ENCODE measurements at regions not wholly inside any gene's neighbourhood (a gene's known extent, or its start where the extent isn't known, plus 50 kb on each side); places are given as distances from the start of the nearest gene placed in this dataset.

DNA sequence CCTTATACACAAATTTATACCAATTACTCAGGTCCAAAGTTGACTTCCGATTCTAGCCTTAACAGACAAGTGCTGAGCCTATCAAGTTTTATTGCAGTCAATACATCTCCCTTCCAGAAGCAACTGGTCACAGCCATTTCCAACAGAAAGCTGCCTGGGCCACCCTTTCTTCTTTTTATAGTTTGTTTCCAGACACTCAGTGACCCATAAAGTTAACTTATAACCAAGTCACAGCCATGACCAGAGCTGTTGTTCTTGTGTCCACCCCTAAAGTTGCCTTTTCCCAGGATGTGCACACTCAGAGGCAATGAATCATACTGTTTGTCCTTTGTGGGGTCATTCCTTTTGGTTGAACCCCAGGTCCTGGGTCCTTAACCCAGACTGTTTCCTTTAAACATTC is 89.9 kb downstream of the CD83 start:
- Mint-ChIP-seq H3K27ac (no peak overlapping the region), H3K4me1 (peaks cover 4 to 20% (median 11%) of the 10 kb centered on the region in 4 donors), H3K9me3 (no peaks in the 10 kb centered on the region), H3K4me3 (no peak overlapping the region), H3K27me3 (no peaks in the 10 kb centered on the region), H3K36me3 (no peaks in the 10 kb centered on the region)
- no peak for DNase-seq
- ATAC-seq, result no peak
- POLR2A ChIA-PET, result no interaction called here

DNA sequence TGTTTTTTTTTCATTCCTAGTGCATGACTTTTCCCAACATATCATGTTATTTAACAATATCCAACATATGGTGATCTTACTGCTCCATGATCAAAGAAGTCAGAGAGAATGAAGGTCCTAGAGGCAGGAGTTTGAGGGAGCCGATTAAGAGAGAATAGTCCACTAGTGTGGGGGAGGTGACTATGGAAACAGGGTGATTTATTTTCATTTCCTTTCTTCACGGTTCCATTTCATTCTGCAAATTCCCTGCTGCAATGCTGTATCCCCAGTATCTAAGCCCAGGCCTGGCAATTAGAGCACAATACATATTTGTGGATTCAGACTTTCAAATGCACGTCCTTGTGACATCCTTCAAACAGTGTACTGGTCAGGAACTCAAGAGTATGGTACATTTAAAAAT is 91.4 kb downstream of the CD83 start:
- Mint-ChIP-seq H3K27me3 (no peaks in the 10 kb centered on the region), H3K4me1 (peaks cover 4 to 23% (median 11%) of the 10 kb centered on the region in 4 donors), H3K27ac (no peak overlapping the region), H3K4me3 (no peak overlapping the region), H3K9me3 (no peaks in the 10 kb centered on the region), H3K36me3 (no peaks in the 10 kb centered on the region)
- POLR2A ChIA-PET, result no interaction called here
- DNase-seq, result no peak
- ATAC-seq, result no peak

- POLR2A ChIA-PET, result no interaction called here
- H3K27ac Mint-ChIP-seq, result peak overlapping the region in 6 of 10 donors; percentile 18 to 73 (median 54)
- H3K4me3 Mint-ChIP-seq, result peak overlapping the region; percentile 38 to 83 (median 78)
- H3K36me3 Mint-ChIP-seq, result no peaks in the 10 kb centered on the region
- no peaks in the 10 kb centered on the region for H3K27me3 Mint-ChIP-seq
- no peak for ATAC-seq
- DNase-seq, result no peak
- H3K9me3 Mint-ChIP-seq, result no peaks in the 10 kb centered on the region
- H3K4me1 Mint-ChIP-seq, result peaks cover 4 to 23% (median 11%) of the 10 kb centered on the region in 4 donors
Measured at GRCh38 chr6:14210077-14210476, 92.5 kb downstream of the CD83 start.

- H3K4me3 Mint-ChIP-seq, result peak overlapping the region; percentile 77 to 90 (median 86)
- POLR2A ChIA-PET, result interaction anchor here (0.6 to 0.9 kb wide), 4 partner anchors 355 to 1218 kb away, joined by 3 to 4 read pairs (median 3); partner anchors contain the start of gene JARID2
- H3K4me1 Mint-ChIP-seq, result peaks cover 4 to 23% (median 11%) of the 10 kb centered on the region in 4 donors
- ATAC-seq, result peak; percentile 87
- peak; percentile 72 to 91 (median 86) for DNase-seq
- H3K36me3 Mint-ChIP-seq, result no peaks in the 10 kb centered on the region
- H3K9me3 Mint-ChIP-seq, result no peaks in the 10 kb centered on the region
- peak overlapping the region; percentile 67 to 90 (median 75) for H3K27ac Mint-ChIP-seq
- H3K27me3 Mint-ChIP-seq, result no peaks in the 10 kb centered on the region
Measured at GRCh38 chr6:14210663-14211561, 93.3 kb downstream of the CD83 start.

DNA sequence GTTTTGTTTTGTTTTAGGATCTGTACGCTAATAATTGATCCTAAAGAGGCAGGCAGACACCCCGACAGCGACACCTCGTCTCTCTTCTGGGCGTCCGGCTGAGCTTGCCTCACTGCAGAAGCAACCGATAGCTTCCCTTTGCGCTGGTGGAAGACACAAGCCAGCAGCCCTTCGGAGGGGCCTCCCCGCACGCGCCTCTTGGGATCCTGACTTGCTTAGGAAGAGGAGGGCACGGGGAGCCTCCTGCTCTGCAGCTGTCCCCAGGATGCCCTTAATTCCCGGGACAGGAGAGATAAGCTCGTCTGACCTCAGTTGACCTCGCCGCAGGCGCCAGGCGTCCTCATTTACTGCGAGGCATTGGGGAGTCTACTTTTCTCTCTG is 94.0 kb downstream of the CD83 start:
- POLR2A ChIA-PET, result interaction anchor here (0.6 to 1.1 kb wide), 4 partner anchors 66 to 1055 kb away, joined by 3 read pairs; no protein-coding TSS in a partner anchor

DNA sequence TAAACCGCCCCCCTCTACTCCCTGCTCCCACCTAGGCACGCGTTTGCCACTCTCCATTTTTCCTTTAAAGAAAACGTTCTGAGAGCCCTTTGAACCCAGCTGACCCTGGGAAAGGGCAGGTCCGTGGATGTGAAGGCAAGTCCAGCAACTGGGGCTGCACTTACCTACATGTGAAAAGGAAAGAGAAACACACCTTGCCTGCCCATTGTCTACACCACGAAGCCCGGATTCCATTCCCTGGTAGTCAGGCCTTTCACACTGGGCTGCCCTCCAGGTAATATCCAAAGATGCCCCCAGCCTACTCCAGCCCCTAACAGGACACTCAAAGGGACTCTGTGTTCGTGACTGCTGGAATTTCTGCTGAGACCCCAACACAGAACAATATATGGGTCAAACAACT is 94.4 kb downstream of the CD83 start:
- Mint-ChIP-seq H3K9me3 (no peaks in the 10 kb centered on the region), H3K4me1 (peaks cover 4 to 23% (median 11%) of the 10 kb centered on the region in 4 donors), H3K36me3 (no peaks in the 10 kb centered on the region), H3K27ac (peak overlapping the region in 9 of 10 donors; percentile 19 to 90 (median 73)), H3K4me3 (peak overlapping the region; percentile 77 to 90 (median 86)), H3K27me3 (no peaks in the 10 kb centered on the region)
- DNase-seq (no peak), ATAC-seq (no peak)
- POLR2A ChIA-PET, result interaction anchor here (0.6 to 1.1 kb wide), 3 partner anchors 65 to 1054 kb away, joined by 3 read pairs; no protein-coding TSS in a partner anchor

More for the DNA sequence above, 94.0 kb downstream of the CD83 start:
- no peaks in the 10 kb centered on the region for H3K36me3 Mint-ChIP-seq
- no peaks in the 10 kb centered on the region for H3K9me3 Mint-ChIP-seq
- H3K27ac Mint-ChIP-seq, result peak overlapping the region; percentile 43 to 90 (median 75)
- DNase-seq (peak in 4 of 10 donors; percentile 2 to 18 (median 14)), ATAC-seq (peak; percentile 28 to 31)
- H3K4me3 Mint-ChIP-seq, result peak overlapping the region; percentile 77 to 90 (median 86)
- H3K4me1 Mint-ChIP-seq, result peaks cover 4 to 23% (median 11%) of the 10 kb centered on the region in 4 donors
- no peaks in the 10 kb centered on the region for H3K27me3 Mint-ChIP-seq

- POLR2A ChIA-PET, result interaction anchor here (1.1 kb wide), 1 partner anchor 1054 kb away, joined by 3 read pairs; no protein-coding TSS in a partner anchor
- Mint-ChIP-seq H3K36me3 (no peaks in the 10 kb centered on the region), H3K4me1 (peaks cover 4 to 23% (median 11%) of the 10 kb centered on the region in 4 donors), H3K9me3 (no peaks in the 10 kb centered on the region), H3K27ac (no peak overlapping the region), H3K27me3 (no peaks in the 10 kb centered on the region), H3K4me3 (peak overlapping the region in 4 of 10 donors; percentile 7 to 87 (median 86))
- ATAC-seq, result no peak
- DNase-seq, result no peak
Measured at GRCh38 chr6:14212632-14213031, 95.1 kb downstream of the CD83 start.

GRCh38 chr6:14216946-14217684 is 99.5 kb downstream of the CD83 start:
- H3K36me3 Mint-ChIP-seq, result no peaks in the 10 kb centered on the region
- no peak for DNase-seq
- H3K27me3 Mint-ChIP-seq, result peaks cover 0 to 6% (median under 1%) of the 10 kb centered on the region in 5 donors
- no peaks in the 10 kb centered on the region for H3K9me3 Mint-ChIP-seq
- H3K4me1 Mint-ChIP-seq, result peaks cover 1 to 18% (median 2%) of the 10 kb centered on the region in 4 donors
- H3K4me3 Mint-ChIP-seq, result no peak overlapping the region
- no peak overlapping the region for H3K27ac Mint-ChIP-seq
- no peak for ATAC-seq
- POLR2A ChIA-PET, result interaction anchor here (1.2 kb wide), 1 partner anchor 20 kb away, joined by 3 read pairs; no protein-coding TSS in a partner anchor

- DNase-seq, result no peak
- peaks cover 0 to 12% (median 2%) of the 10 kb centered on the region in 4 donors for H3K4me1 Mint-ChIP-seq
- H3K27me3 Mint-ChIP-seq, result peaks cover 0 to 7% (median 2%) of the 10 kb centered on the region in 5 donors
- H3K4me3 Mint-ChIP-seq, result no peak overlapping the region
- no peaks in the 10 kb centered on the region for H3K9me3 Mint-ChIP-seq
- ATAC-seq, result no peak
- no peaks in the 10 kb centered on the region for H3K36me3 Mint-ChIP-seq
- POLR2A ChIA-PET, result no interaction called here
- no peak overlapping the region for H3K27ac Mint-ChIP-seq
Measured at GRCh38 chr6:14217728-14218518, 100.4 kb downstream of the CD83 start.

DNA sequence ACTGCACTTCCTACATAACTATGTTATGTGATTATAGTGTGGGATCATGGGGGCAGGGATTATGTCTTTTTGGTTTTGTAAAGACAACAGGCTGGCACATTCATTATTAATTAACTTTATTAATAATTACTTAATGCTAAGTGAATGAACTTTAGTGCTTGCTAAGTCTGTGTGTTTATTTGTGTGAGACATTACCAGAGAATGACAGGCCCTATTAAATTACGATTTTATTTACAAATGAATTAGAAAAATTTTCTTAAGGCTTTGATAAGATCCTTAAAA is 100.9 kb downstream of the CD83 start:
- ATAC-seq, result no peak
- POLR2A ChIA-PET, result no interaction called here
- Mint-ChIP-seq H3K4me3 (no peak overlapping the region), H3K27me3 (peaks cover 0 to 7% (median 2%) of the 10 kb centered on the region in 5 donors), H3K27ac (no peak overlapping the region), H3K36me3 (no peaks in the 10 kb centered on the region), H3K4me1 (peaks cover 0 to 12% (median 2%) of the 10 kb centered on the region in 4 donors), H3K9me3 (no peaks in the 10 kb centered on the region)
- DNase-seq, result no peak

DNA sequence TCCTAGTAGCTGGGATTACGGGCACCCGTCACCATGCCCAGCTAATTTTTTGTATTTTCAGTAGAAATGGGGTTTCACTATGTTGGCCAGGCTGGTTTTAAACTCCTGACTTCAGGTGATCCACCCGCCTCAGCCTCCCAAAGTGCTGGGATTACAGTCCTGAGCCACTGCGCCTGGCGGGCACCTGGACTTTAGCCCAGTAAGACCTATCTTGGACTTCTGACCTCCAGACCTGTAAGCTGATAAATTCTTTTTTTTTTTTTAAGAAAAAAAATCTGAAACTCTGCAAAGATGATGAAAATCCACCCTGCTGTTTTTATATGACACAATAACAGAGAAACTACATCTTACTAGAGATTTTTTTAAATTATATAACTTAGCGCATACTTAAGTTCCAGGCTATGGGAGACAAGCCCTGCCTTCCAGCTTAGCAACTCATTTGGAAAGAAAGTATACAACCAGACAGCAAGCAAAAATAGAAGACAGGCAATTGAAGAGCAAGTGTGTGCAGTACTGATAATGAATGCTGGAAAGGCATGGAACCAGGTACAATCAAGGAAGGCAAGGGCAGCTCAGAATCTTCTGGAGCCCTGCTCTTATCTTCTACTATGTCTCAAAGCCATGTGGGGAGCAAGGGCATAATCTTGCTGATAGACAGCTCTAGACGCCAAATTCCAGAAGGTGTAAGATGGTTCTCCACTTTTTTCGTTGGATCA is 104.2 kb downstream of the CD83 start:
- POLR2A ChIA-PET, result no interaction called here
- Mint-ChIP-seq H3K36me3 (peaks cover 0 to 7% (median 0%) of the 10 kb centered on the region in 3 donors), H3K27ac (no peak overlapping the region), H3K4me1 (peaks cover 0 to 30% (median 2%) of the 10 kb centered on the region in 4 donors), H3K27me3 (peaks cover 0 to 7% (median 2%) of the 10 kb centered on the region in 5 donors), H3K9me3 (peaks cover 0 to 2% (median 0%) of the 10 kb centered on the region in 9 donors), H3K4me3 (no peak overlapping the region)
- ATAC-seq (no peak), DNase-seq (no peak)

DNA sequence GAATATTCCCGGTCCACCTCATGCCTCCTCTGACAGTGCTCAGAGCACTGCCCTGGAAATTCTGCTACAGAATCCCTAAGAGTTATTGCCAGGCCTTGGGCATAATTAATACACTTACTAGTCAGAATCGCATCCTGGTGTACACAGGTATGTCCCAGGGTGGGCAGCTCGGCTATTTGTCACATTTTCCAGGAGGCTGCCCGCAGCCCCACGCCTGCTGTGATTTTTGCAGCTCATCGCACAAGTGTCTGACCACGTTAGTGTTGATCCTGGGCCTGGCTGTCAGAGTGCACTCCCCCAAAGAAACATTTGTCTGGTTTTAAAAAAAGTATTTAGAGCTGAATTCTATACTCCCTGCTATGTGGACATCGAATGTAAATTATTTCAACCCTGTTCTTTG is 105.4 kb downstream of the CD83 start:
- H3K27ac Mint-ChIP-seq, result no peak overlapping the region
- peaks cover 0 to 7% (median 2%) of the 10 kb centered on the region in 5 donors for H3K27me3 Mint-ChIP-seq
- POLR2A ChIA-PET, result no interaction called here
- no peak overlapping the region for H3K4me3 Mint-ChIP-seq
- peaks cover 0 to 7% (median 0%) of the 10 kb centered on the region in 3 donors for H3K36me3 Mint-ChIP-seq
- peaks cover 0 to 2% (median 0%) of the 10 kb centered on the region in 9 donors for H3K9me3 Mint-ChIP-seq
- no peak for ATAC-seq
- no peak for DNase-seq
- H3K4me1 Mint-ChIP-seq, result peaks cover 0 to 35% (median 6%) of the 10 kb centered on the region in 4 donors

Data from naive thymus-derived CD8-positive, alpha-beta T cell (primary cell).